Natural killer cell (primary cell): ENCODE measurements at regions not wholly inside any gene's neighbourhood (a gene's known extent, or its start where the extent isn't known, plus 50 kb on each side); places are given as distances from the start of the nearest gene placed in this dataset.

Source experiments
- ATAC-seq, 3 donors: fragments of 150-1000 bp in 2 of 3; fragments of 200-7000 bp in 1 of 3; cut with Tn5 transposase; 1 replicate in 1 of 3; 2 replicates in 2 of 3; pipeline ENCODE4 v1.10.0; 2021; ENCODE audit warnings: mild to moderate bottlenecking in 2 of 3, moderate library complexity in 2 of 3
- DNase-seq, 2 donors: peaks; one replicate each; pipeline versions ENCODE4 v3.0.0 to v3.0.0-alpha.2; 2013 to 2021; ENCODE audit warnings: mixed read lengths in 1 of 2
- H3K27ac ChIP-seq: one replicate; pipeline ENCODE4 v1.5.1; 2013; ENCODE audit warnings: mild to moderate bottlenecking, low read length
- H3K27me3 ChIP-seq: one replicate; pipeline ENCODE4 v1.6.1; 2013; ENCODE audit warnings: low read length; ENCODE audit not compliant: control insufficient read depth, insufficient read depth
- H3K36me3 ChIP-seq: one replicate; pipeline ENCODE4 v1.6.1; 2013; ENCODE audit warnings: low read length; ENCODE audit not compliant: control insufficient read depth, insufficient read depth
- H3K4me1 ChIP-seq: one replicate; pipeline ENCODE4 v1.6.1; 2013; ENCODE audit warnings: low read length; ENCODE audit not compliant: control insufficient read depth, insufficient read depth
- H3K4me3 ChIP-seq: one replicate; pipeline ENCODE4 v1.5.1; 2013; ENCODE audit warnings: low read length
- H3K9me3 ChIP-seq: one replicate; pipeline ENCODE4 v1.6.1; 2013; ENCODE audit warnings: low read length; ENCODE audit not compliant: control insufficient read depth, insufficient read depth
- H3K27ac Mint-ChIP-seq, 2 donors: one replicate each; pipeline ENCODE4 v1.8.0; 2022; ENCODE audit warnings: mild to moderate bottlenecking in 2 of 2, mixed read lengths in 2 of 2, moderate library complexity in 1 of 2
- H3K27me3 Mint-ChIP-seq, 2 donors: one replicate each; pipeline ENCODE4 v1.8.0; 2022; ENCODE audit warnings: low read depth in 2 of 2, mixed read lengths in 2 of 2
- H3K36me3 Mint-ChIP-seq: one replicate; pipeline ENCODE4 v1.8.0; 2022; ENCODE audit warnings: mixed read lengths
- H3K4me1 Mint-ChIP-seq, 2 donors: one replicate each; pipeline ENCODE4 v1.8.0; 2022; ENCODE audit warnings: mixed read lengths in 2 of 2
- H3K4me3 Mint-ChIP-seq: one replicate; pipeline ENCODE4 v1.8.0; 2022; ENCODE audit warnings: mild to moderate bottlenecking, moderate library complexity, mixed read lengths
- H3K9me3 Mint-ChIP-seq, 2 donors: one replicate each; pipeline ENCODE4 v1.8.0; 2022; ENCODE audit warnings: mixed read lengths in 2 of 2
- CTCF ChIP-seq: fragments of 200-600 bp; IDR thresholded peaks from one replicate; pipeline ENCODE4 v1.8.0; 2022; ENCODE audit warnings: antibody characterized with exemption
- WGBS: methylation state at CpG from one replicate; pipeline ENCODE4 v1.1.7; 2013; ENCODE audit warnings: missing lambda C conversion rate; ENCODE audit not compliant: insufficient coverage; 5-methylcytosine and 5-hydroxymethylcytosine counted together
- intact Hi-C: fragments of 100-400 bp; cut with micrococcal nuclease; formaldehyde crosslinking; loops from one replicate; pipeline ENCODE4 v1.14.2; 2022

- no peak overlapping the region for H3K27ac ChIP-seq
- no peak overlapping the region for H3K4me3 Mint-ChIP-seq
- H3K9me3 ChIP-seq: no peaks in the 10 kb centered on the region
- H3K27me3 ChIP-seq: no peaks in the 10 kb centered on the region
- intact Hi-C loops: no loop called here
- H3K36me3 Mint-ChIP-seq: no peaks in the 10 kb centered on the region
- peaks cover 0 to 4% of the 10 kb centered on the region in 2 donors for H3K9me3 Mint-ChIP-seq
- WGBS: 37% methylated on average over 2 of the region's 2 CpGs
- TF ChIP-seq CTCF: no peak
- H3K4me3 ChIP-seq: no peak overlapping the region
- no peaks in the 10 kb centered on the region for H3K27me3 Mint-ChIP-seq
- H3K4me1 ChIP-seq: no peaks in the 10 kb centered on the region
- peaks cover 4 to 7% of the 10 kb centered on the region in 2 donors for H3K4me1 Mint-ChIP-seq
- DNase-seq (no peak), ATAC-seq (no peak)
- no peaks in the 10 kb centered on the region for H3K36me3 ChIP-seq
- no peak overlapping the region for H3K27ac Mint-ChIP-seq
Observed at GRCh38 chr1:88191917-88192316, 492.2 kb upstream of the PKN2 start.

- Histone ChIP-seq H3K4me3 (no peak overlapping the region), H3K36me3 (no peaks in the 10 kb centered on the region), H3K9me3 (no peaks in the 10 kb centered on the region), H3K27ac (no peak overlapping the region), H3K27me3 (no peaks in the 10 kb centered on the region), H3K4me1 (no peaks in the 10 kb centered on the region)
- no peak for DNase-seq
- no CpG with 5 or more reads among the region's 1 CpG for WGBS
- Mint-ChIP-seq H3K4me1 (peaks cover 4 to 7% of the 10 kb centered on the region in 2 donors), H3K27ac (no peak overlapping the region), H3K9me3 (peaks cover 0 to 4% of the 10 kb centered on the region in 2 donors), H3K27me3 (no peaks in the 10 kb centered on the region), H3K4me3 (no peak overlapping the region), H3K36me3 (no peaks in the 10 kb centered on the region)
- TF ChIP-seq CTCF: no peak
- intact Hi-C loops: no loop called here
- ATAC-seq: no peak
Observed at GRCh38 chr1:88194542-88194941, 489.5 kb upstream of the PKN2 start.

GRCh38 chr1:88200545-88200944, 483.5 kb upstream of the PKN2 start:
- no peaks in the 10 kb centered on the region for H3K4me1 Mint-ChIP-seq

More at GRCh38 chr1:88200545-88200944, 483.5 kb upstream of the PKN2 start:
- H3K9me3 ChIP-seq: no peaks in the 10 kb centered on the region
- H3K27ac ChIP-seq: no peak overlapping the region
- no peaks in the 10 kb centered on the region for H3K4me1 ChIP-seq
- peaks cover 0 to 3% of the 10 kb centered on the region in 2 donors for H3K9me3 Mint-ChIP-seq
- no peak for TF ChIP-seq CTCF
- H3K27me3 Mint-ChIP-seq: no peaks in the 10 kb centered on the region
- intact Hi-C loops: no loop called here
- H3K4me3 ChIP-seq: no peak overlapping the region
- ATAC-seq: no peak
- WGBS: 93% methylated on average over 3 of the region's 3 CpGs
- H3K4me3 Mint-ChIP-seq: no peak overlapping the region
- no peaks in the 10 kb centered on the region for H3K36me3 ChIP-seq
- DNase-seq: no peak
- no peak overlapping the region for H3K27ac Mint-ChIP-seq
- H3K27me3 ChIP-seq: no peaks in the 10 kb centered on the region
- no peaks in the 10 kb centered on the region for H3K36me3 Mint-ChIP-seq
